Endodermal cell (in vitro differentiated cells): ENCODE measurements at regions not wholly inside any gene's neighbourhood (a gene's known extent, or its start where the extent isn't known, plus 50 kb on each side); places are given as distances from the start of the nearest gene placed in this dataset.

Experiments used
- DNase-seq: peaks from one replicate; pipeline ENCODE4 v3.0.0-alpha.2; 2017
- H3K27ac ChIP-seq: 2 replicates; pipeline ENCODE4 v1.5.1; 2013; ENCODE audit warnings: mild to moderate bottlenecking, low read depth, low read length, moderate library complexity
- H3K27me3 ChIP-seq: 2 replicates; pipeline ENCODE4 v1.6.1; 2013; ENCODE audit warnings: mild to moderate bottlenecking, low read length, moderate library complexity; ENCODE audit not compliant: insufficient read depth, control insufficient read depth, poor library complexity, severe bottlenecking
- H3K36me3 ChIP-seq: 2 replicates; pipeline ENCODE4 v1.7.0; 2013; ENCODE audit warnings: mild to moderate bottlenecking, low read length, moderate library complexity; ENCODE audit not compliant: control insufficient read depth, insufficient read depth
- H3K4me1 ChIP-seq: one replicate; pipeline ENCODE4 v1.7.0; 2013; ENCODE audit warnings: low read length; ENCODE audit not compliant: control insufficient read depth, insufficient read depth
- H3K4me3 ChIP-seq: 2 replicates; pipeline ENCODE4 v1.5.1; 2013; ENCODE audit warnings: mild to moderate bottlenecking, low read length, moderate library complexity
- H3K9ac ChIP-seq: 2 replicates; pipeline ENCODE4 v1.6.1; 2013; ENCODE audit warnings: mild to moderate bottlenecking, low read length, moderate library complexity; ENCODE audit not compliant: poor library complexity, severe bottlenecking; ENCODE audit errors: extremely low read depth
- H3K9me3 ChIP-seq: 2 replicates; pipeline ENCODE4 v1.6.1; 2013; ENCODE audit warnings: mild to moderate bottlenecking, low read length, moderate library complexity; ENCODE audit not compliant: control insufficient read depth
- H3K27ac Mint-ChIP-seq: 2 replicates; pipeline ENCODE4 v1.8.0; 2020; ENCODE audit warnings: mixed read lengths
- H3K27me3 Mint-ChIP-seq: 2 replicates; pipeline ENCODE4 v1.8.0; 2021; ENCODE audit warnings: mild to moderate bottlenecking, mixed read lengths; ENCODE audit not compliant: insufficient read depth
- H3K36me3 Mint-ChIP-seq: 2 replicates; pipeline ENCODE4 v1.8.0; 2020; ENCODE audit warnings: low read depth, mixed read lengths
- H3K4me1 Mint-ChIP-seq: 2 replicates; pipeline ENCODE4 v1.8.0; 2020; ENCODE audit warnings: mixed read lengths
- H3K4me3 Mint-ChIP-seq: 2 replicates; pipeline ENCODE4 v1.8.0; 2020; ENCODE audit warnings: mild to moderate bottlenecking, moderate library complexity, mixed read lengths
- H3K9me3 Mint-ChIP-seq: 2 replicates; pipeline ENCODE4 v1.8.0; 2020; ENCODE audit warnings: mild to moderate bottlenecking, mixed read lengths
- WGBS, 2 experiments: methylation state at CpG; one replicate each; pipeline versions ENCODE4 v1.1.5 to v1.1.7; 2013; ENCODE audit warnings: missing lambda C conversion rate in 2 of 2, mixed read lengths in 1 of 2; ENCODE audit not compliant: insufficient coverage in 1 of 2, insufficient read length in 1 of 2; 5-methylcytosine and 5-hydroxymethylcytosine counted together
- TF ChIP-seq, protein P1 (sequence below): fragments of 200-600 bp; sonication (generic); conservative IDR thresholded peaks from 2 replicates; pipeline ENCODE4 v1.5.0; 2021; ENCODE audit warnings: antibody characterized with exemption, mild to moderate bottlenecking

- 96 to 97% methylated on average over 3 to 4 of the region's 4 CpGs for WGBS, 2 experiments
- Mint-ChIP-seq H3K27ac (no peak overlapping the region), H3K9me3 (no peaks in the 10 kb centered on the region), H3K27me3 (no peaks in the 10 kb centered on the region), H3K4me3 (no peak overlapping the region), H3K4me1 (peaks cover 31% of the 10 kb centered on the region), H3K36me3 (no peaks in the 10 kb centered on the region)
- no peaks in the 10 kb centered on the region for H3K36me3 ChIP-seq
- no peak overlapping the region for H3K27ac ChIP-seq
- no peak overlapping the region for H3K4me3 ChIP-seq
- H3K9ac ChIP-seq = no peak overlapping the region
- TF ChIP-seq, protein P1, sequence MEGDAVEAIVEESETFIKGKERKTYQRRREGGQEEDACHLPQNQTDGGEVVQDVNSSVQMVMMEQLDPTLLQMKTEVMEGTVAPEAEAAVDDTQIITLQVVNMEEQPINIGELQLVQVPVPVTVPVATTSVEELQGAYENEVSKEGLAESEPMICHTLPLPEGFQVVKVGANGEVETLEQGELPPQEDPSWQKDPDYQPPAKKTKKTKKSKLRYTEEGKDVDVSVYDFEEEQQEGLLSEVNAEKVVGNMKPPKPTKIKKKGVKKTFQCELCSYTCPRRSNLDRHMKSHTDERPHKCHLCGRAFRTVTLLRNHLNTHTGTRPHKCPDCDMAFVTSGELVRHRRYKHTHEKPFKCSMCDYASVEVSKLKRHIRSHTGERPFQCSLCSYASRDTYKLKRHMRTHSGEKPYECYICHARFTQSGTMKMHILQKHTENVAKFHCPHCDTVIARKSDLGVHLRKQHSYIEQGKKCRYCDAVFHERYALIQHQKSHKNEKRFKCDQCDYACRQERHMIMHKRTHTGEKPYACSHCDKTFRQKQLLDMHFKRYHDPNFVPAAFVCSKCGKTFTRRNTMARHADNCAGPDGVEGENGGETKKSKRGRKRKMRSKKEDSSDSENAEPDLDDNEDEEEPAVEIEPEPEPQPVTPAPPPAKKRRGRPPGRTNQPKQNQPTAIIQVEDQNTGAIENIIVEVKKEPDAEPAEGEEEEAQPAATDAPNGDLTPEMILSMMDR = no peak
- H3K9me3 ChIP-seq = no peaks in the 10 kb centered on the region
- no peaks in the 10 kb centered on the region for H3K27me3 ChIP-seq
- DNase-seq = no peak
- peaks cover 6% of the 10 kb centered on the region for H3K4me1 ChIP-seq
Observed at GRCh38 chr12:93121729-93122488, 192.8 kb upstream of the EEA1 start.

- H3K27ac ChIP-seq = no peak overlapping the region
- H3K4me1 ChIP-seq = peaks cover 7% of the 10 kb centered on the region
- no peak overlapping the region for H3K4me3 Mint-ChIP-seq
- 86 to 92% methylated on average over 2 to 5 of the region's 5 CpGs for WGBS, 2 experiments
- no peak overlapping the region for H3K9ac ChIP-seq
- no peaks in the 10 kb centered on the region for H3K36me3 Mint-ChIP-seq
- H3K27ac Mint-ChIP-seq = peak overlapping the region; percentile 45
- no peaks in the 10 kb centered on the region for H3K9me3 ChIP-seq
- DNase-seq = no peak
- no peaks in the 10 kb centered on the region for H3K36me3 ChIP-seq
- peaks cover 34% of the 10 kb centered on the region for H3K4me1 Mint-ChIP-seq
- H3K9me3 Mint-ChIP-seq = no peaks in the 10 kb centered on the region
- H3K4me3 ChIP-seq = no peak overlapping the region
- TF ChIP-seq, protein P1 = no peak
- H3K27me3 Mint-ChIP-seq = no peaks in the 10 kb centered on the region
- no peaks in the 10 kb centered on the region for H3K27me3 ChIP-seq
Observed at GRCh38 chr12:93122569-93123091, 193.5 kb upstream of the EEA1 start.

GRCh38 chr12:93125126-93125525 is 196.0 kb upstream of the EEA1 start:
- Mint-ChIP-seq H3K4me3 (no peak overlapping the region), H3K4me1 (peaks cover 30% of the 10 kb centered on the region), H3K36me3 (no peaks in the 10 kb centered on the region), H3K27ac (no peak overlapping the region), H3K27me3 (no peaks in the 10 kb centered on the region), H3K9me3 (no peaks in the 10 kb centered on the region)
- H3K27me3 ChIP-seq = no peaks in the 10 kb centered on the region
- no peaks in the 10 kb centered on the region for H3K36me3 ChIP-seq
- H3K4me1 ChIP-seq = peaks cover 8% of the 10 kb centered on the region
- no peaks in the 10 kb centered on the region for H3K9me3 ChIP-seq
- H3K9ac ChIP-seq = no peak overlapping the region
- no peak overlapping the region for H3K4me3 ChIP-seq
- no peak for DNase-seq
- TF ChIP-seq, protein P1 = no peak
- WGBS, 2 experiments = 100% methylated on average over 1 of the region's 1 CpG; no CpG with 5 or more reads in 1 of the 2 experiments
- no peak overlapping the region for H3K27ac ChIP-seq
